SK-N-SH (cell line): ENCODE measurements at regions not wholly inside any gene's neighbourhood (a gene's known extent, or its start where the extent isn't known, plus 50 kb on each side); places are given as distances from the start of the nearest gene placed in this dataset.

Experiments used
- CTCF ChIA-PET: fragments of 300-600, 350-600 bp; formaldehyde crosslinking; extraction: SDS; loops from one replicate; lab custom pipeline; 2021; lab: Yijun Ruan, JAX
- POLR2A ChIA-PET: fragments of 350-600 bp; sonication (Branson Sonifier 250); formaldehyde crosslinking; extraction: SDS; loops from one replicate; lab custom pipeline; 2020; ENCODE audit warnings: antibody characterized with exemption, inconsistent platforms; lab: Yijun Ruan, JAX
- DNase-seq: peaks from one replicate; pipeline ENCODE4 v3.0.0; 2012
- H2AFZ ChIP-seq: fragments of 200-600 bp; sonication (generic); 2 replicates; pipeline ENCODE4 v1.8.1; 2016; ENCODE audit warnings: antibody characterized with exemption, mild to moderate bottlenecking, low read depth
- H3F3A ChIP-seq: fragments of 200-600 bp; sonication (generic); replicated peaks from 2 replicates; pipeline ENCODE3; 2016; ENCODE audit warnings: antibody characterized with exemption, mild to moderate bottlenecking; ENCODE audit not compliant: insufficient read depth
- H3K27ac ChIP-seq, 2 experiments: fragments of 200-500 bp in 1 of 2; fragments of 200-600 bp in 1 of 2; sonication (Bioruptor generic) in 1 of 2; sonication (generic), shearing (Covaris generic) in 1 of 2; 2 replicates each; pipeline versions ENCODE4 v1.5.1 to v1.6.1; 2014 to 2016; ENCODE audit warnings: low read depth in 2 of 2, inconsistent platforms in 1 of 2, low read length in 1 of 2, mild to moderate bottlenecking in 1 of 2, mixed read lengths in 1 of 2
- H3K27me3 ChIP-seq: fragments of 200-600 bp; sonication (generic), shearing (Covaris generic); 2 replicates; pipeline ENCODE4 v1.6.1; 2016; ENCODE audit warnings: mixed run types; ENCODE audit not compliant: insufficient read depth
- H3K36me3 ChIP-seq, 2 experiments: fragments of 200-500 bp in 1 of 2; fragments of 200-600 bp in 1 of 2; sonication (Bioruptor generic) in 1 of 2; sonication (generic) in 1 of 2; replicated peaks in 1 of 2; 2 replicates each; pipeline versions ENCODE3 to v1.5.1; 2014 to 2016; ENCODE audit warnings: low read length in 1 of 2, mild to moderate bottlenecking in 1 of 2; ENCODE audit not compliant: insufficient read depth in 2 of 2, control insufficient read depth in 1 of 2
- H3K4me1 ChIP-seq, 2 experiments: fragments of 200-500 bp in 1 of 2; fragments of 200-600 bp in 1 of 2; sonication (Bioruptor generic) in 1 of 2; sonication (generic), shearing (Covaris generic) in 1 of 2; 2 replicates each; pipeline versions ENCODE4 v1.5.1 to v1.6.1; 2014 to 2016; ENCODE audit warnings: low read depth in 1 of 2, low read length in 1 of 2, mixed run types in 1 of 2; ENCODE audit not compliant: insufficient read depth in 2 of 2, control insufficient read depth in 1 of 2
- H3K4me2 ChIP-seq: fragments of 200-600 bp; sonication (generic), shearing (Covaris generic); 2 replicates; pipeline ENCODE4 v1.6.1; 2017; ENCODE audit warnings: mixed run types
- H3K4me3 ChIP-seq, 2 experiments: fragments of 200-500 bp in 1 of 2; fragments of 200-600 bp in 1 of 2; sonication (Bioruptor generic) in 1 of 2; sonication (generic), shearing (Covaris generic) in 1 of 2; 2 replicates each; pipeline versions ENCODE4 v1.5.1 to v1.8.1; 2014 to 2016; ENCODE audit warnings: low read depth in 2 of 2, inconsistent platforms in 1 of 2, low read length in 1 of 2, mild to moderate bottlenecking in 1 of 2, mixed read lengths in 1 of 2, moderate library complexity in 1 of 2
- H3K79me2 ChIP-seq: fragments of 200-600 bp; sonication (generic); 2 replicates; pipeline ENCODE4 v1.8.1; 2017; ENCODE audit warnings: mild to moderate bottlenecking; ENCODE audit not compliant: insufficient read depth
- H3K9ac ChIP-seq: fragments of 200-600 bp; sonication (generic); 2 replicates; pipeline ENCODE4 v1.6.1; 2017; ENCODE audit warnings: mixed run types
- H3K9me2 ChIP-seq: fragments of 200-600 bp; sonication (generic); 2 replicates; pipeline ENCODE4 v1.6.1; 2017; ENCODE audit warnings: mixed run types
- H3K9me3 ChIP-seq: fragments of 200-600 bp; sonication (generic); 2 replicates; pipeline ENCODE4 v1.6.1; 2017; ENCODE audit warnings: mixed run types, mild to moderate bottlenecking, moderate library complexity
- H4K20me1 ChIP-seq: fragments of 200-600 bp; sonication (generic); 2 replicates; pipeline ENCODE4 v1.6.1; 2017; ENCODE audit warnings: mild to moderate bottlenecking, mixed run types; ENCODE audit not compliant: insufficient read depth
- CHD2 ChIP-seq: fragments of 150-350 bp; IDR thresholded peaks from 2 replicates; pipeline ENCODE4 v1.6.1; 2018; ENCODE audit warnings: low read length; ENCODE audit not compliant: partially characterized antibody
- CTCF ChIP-seq: fragments of 200-600 bp; sonication (generic); IDR thresholded peaks from 2 replicates; pipeline ENCODE4 v1.6.1; 2017; ENCODE audit warnings: antibody characterized with exemption, mild to moderate bottlenecking, moderate library complexity
- MXI1 ChIP-seq: IDR thresholded peaks from 2 replicates; pipeline ENCODE4 v1.6.1; 2012; ENCODE audit warnings: mild to moderate bottlenecking, low read depth, low read length, improper control_type of control experiment
- NRF1 ChIP-seq: IDR thresholded peaks from 2 replicates; pipeline ENCODE4 v1.6.1; 2012; ENCODE audit warnings: low read depth, mild to moderate bottlenecking, low read length
- PBX3 ChIP-seq: IDR thresholded peaks from 2 replicates; pipeline ENCODE4; 2012
- ZBTB33 ChIP-seq: IDR thresholded peaks from 2 replicates; pipeline ENCODE4 v1.4.0; 2012; ENCODE audit warnings: low read depth, borderline replicate concordance
- WGBS: methylation state at CpG from one replicate; pipeline ENCODE4 v1.1.6; 2017; ENCODE audit warnings: low lambda C conversion rate; 5-methylcytosine and 5-hydroxymethylcytosine counted together

- Histone ChIP-seq H3K9me2 (no peaks in the 10 kb centered on the region), H3K36me3 (no peaks in the 10 kb centered on the region), H3K4me1 (0 out of 4 replicates have a peak, but pooled peaks cover 0 to 2% of the 10 kb centered on the region in 2 experiments), H3K9ac (no peak overlapping the region), H3K27me3 (no peaks in the 10 kb centered on the region), H2AFZ (no peak overlapping the region), H3K9me3 (no peaks in the 10 kb centered on the region), H3F3A (no peaks in the 10 kb centered on the region), H3K4me2 (no peak overlapping the region), H3K4me3 (no peak overlapping the region), H3K27ac (no peak overlapping the region), H4K20me1 (no peaks in the 10 kb centered on the region), H3K79me2 (no peaks in the 10 kb centered on the region)
- DNase-seq = no peak
- TF ChIP-seq MXI1 (no peak), CHD2 (no peak), ZBTB33 (no peak)
- ChIA-PET POLR2A (no interaction called here), CTCF (no interaction called here)
- 41% methylated on average over 5 of the region's 5 CpGs for WGBS
Measured at GRCh38 chr16:5854027-5854426, 756.4 kb upstream of the EEF2KMT start.

- TF ChIP-seq PBX3 = no peak
- TF ChIP-seq, all 33 proteins: peak for 0
- Histone ChIP-seq H3K27ac (no peak overlapping the region), H3K9me2 (no peaks in the 10 kb centered on the region), H3K9ac (no peak overlapping the region), H2AFZ (no peak overlapping the region), H3K79me2 (no peaks in the 10 kb centered on the region), H3F3A (no peaks in the 10 kb centered on the region), H3K36me3 (no peaks in the 10 kb centered on the region), H3K4me3 (no peak overlapping the region), H3K27me3 (no peaks in the 10 kb centered on the region), H3K9me3 (no peaks in the 10 kb centered on the region), H3K4me1 (0 out of 4 replicates have a peak, but pooled peaks cover 0 to 2% of the 10 kb centered on the region in 2 experiments), H4K20me1 (no peaks in the 10 kb centered on the region), H3K4me2 (no peak overlapping the region)
- 35% methylated on average over 6 of the region's 6 CpGs for WGBS
- CTCF ChIA-PET = no interaction called here
- POLR2A ChIA-PET = no interaction called here
- DNase-seq = no peak
Measured at GRCh38 chr16:5852151-5852550, 754.6 kb upstream of the EEF2KMT start.

- Histone ChIP-seq H3K27ac (no peak overlapping the region), H3K9me3 (no peaks in the 10 kb centered on the region), H2AFZ (no peak overlapping the region), H3F3A (no peaks in the 10 kb centered on the region), H3K79me2 (no peaks in the 10 kb centered on the region), H3K4me2 (no peak overlapping the region), H3K9ac (no peak overlapping the region), H4K20me1 (no peaks in the 10 kb centered on the region), H3K4me1 (peaks cover 0 to 6% of the 10 kb centered on the region in 2 experiments; a peak in 1 of 4 replicates), H3K4me3 (no peak overlapping the region), H3K36me3 (no peaks in the 10 kb centered on the region), H3K27me3 (no peaks in the 10 kb centered on the region), H3K9me2 (no peaks in the 10 kb centered on the region)
- WGBS = 36% methylated on average over 13 of the region's 13 CpGs
- ChIA-PET POLR2A (no interaction called here), CTCF (no interaction called here)
- TF ChIP-seq CTCF (no peak), NRF1 (no peak), PBX3 (no peak)
- DNase-seq = no peak
Measured at GRCh38 chr16:5851393-5851982, 753.9 kb upstream of the EEF2KMT start.
